Endodermal cell (in vitro differentiated cells): ENCODE measurements at regions not wholly inside any gene's neighbourhood (a gene's known extent, or its start where the extent isn't known, plus 50 kb on each side); places are given as distances from the start of the nearest gene placed in this dataset.

Experiments
- DNase-seq: peaks from one replicate; pipeline ENCODE4 v3.0.0-alpha.2; 2017
- H3K27ac ChIP-seq: 2 replicates; pipeline ENCODE4 v1.5.1; 2013; ENCODE audit warnings: mild to moderate bottlenecking, low read depth, low read length, moderate library complexity
- H3K27me3 ChIP-seq: 2 replicates; pipeline ENCODE4 v1.6.1; 2013; ENCODE audit warnings: mild to moderate bottlenecking, low read length, moderate library complexity; ENCODE audit not compliant: insufficient read depth, control insufficient read depth, poor library complexity, severe bottlenecking
- H3K36me3 ChIP-seq: 2 replicates; pipeline ENCODE4 v1.7.0; 2013; ENCODE audit warnings: mild to moderate bottlenecking, low read length, moderate library complexity; ENCODE audit not compliant: control insufficient read depth, insufficient read depth
- H3K4me1 ChIP-seq: one replicate; pipeline ENCODE4 v1.7.0; 2013; ENCODE audit warnings: low read length; ENCODE audit not compliant: control insufficient read depth, insufficient read depth
- H3K4me3 ChIP-seq: 2 replicates; pipeline ENCODE4 v1.5.1; 2013; ENCODE audit warnings: mild to moderate bottlenecking, low read length, moderate library complexity
- H3K9ac ChIP-seq: 2 replicates; pipeline ENCODE4 v1.6.1; 2013; ENCODE audit warnings: mild to moderate bottlenecking, low read length, moderate library complexity; ENCODE audit not compliant: poor library complexity, severe bottlenecking; ENCODE audit errors: extremely low read depth
- H3K9me3 ChIP-seq: 2 replicates; pipeline ENCODE4 v1.6.1; 2013; ENCODE audit warnings: mild to moderate bottlenecking, low read length, moderate library complexity; ENCODE audit not compliant: control insufficient read depth
- H3K27ac Mint-ChIP-seq: 2 replicates; pipeline ENCODE4 v1.8.0; 2020; ENCODE audit warnings: mixed read lengths
- H3K27me3 Mint-ChIP-seq: 2 replicates; pipeline ENCODE4 v1.8.0; 2021; ENCODE audit warnings: mild to moderate bottlenecking, mixed read lengths; ENCODE audit not compliant: insufficient read depth
- H3K36me3 Mint-ChIP-seq: 2 replicates; pipeline ENCODE4 v1.8.0; 2020; ENCODE audit warnings: low read depth, mixed read lengths
- H3K4me1 Mint-ChIP-seq: 2 replicates; pipeline ENCODE4 v1.8.0; 2020; ENCODE audit warnings: mixed read lengths
- H3K4me3 Mint-ChIP-seq: 2 replicates; pipeline ENCODE4 v1.8.0; 2020; ENCODE audit warnings: mild to moderate bottlenecking, moderate library complexity, mixed read lengths
- H3K9me3 Mint-ChIP-seq: 2 replicates; pipeline ENCODE4 v1.8.0; 2020; ENCODE audit warnings: mild to moderate bottlenecking, mixed read lengths
- CTCF ChIP-seq: fragments of 200-600 bp; sonication (generic); conservative IDR thresholded peaks from 2 replicates; pipeline ENCODE4 v1.5.0; 2021; ENCODE audit warnings: antibody characterized with exemption, mild to moderate bottlenecking
- WGBS, 2 experiments: methylation state at CpG; one replicate each; pipeline versions ENCODE4 v1.1.5 to v1.1.7; 2013; ENCODE audit warnings: missing lambda C conversion rate in 2 of 2, mixed read lengths in 1 of 2; ENCODE audit not compliant: insufficient coverage in 1 of 2, insufficient read length in 1 of 2; 5-methylcytosine and 5-hydroxymethylcytosine counted together

- Mint-ChIP-seq H3K9me3 (peaks cover 10% of the 10 kb centered on the region), H3K27me3 (no peaks in the 10 kb centered on the region), H3K4me1 (peaks cover 21% of the 10 kb centered on the region), H3K4me3 (no peak overlapping the region), H3K36me3 (peaks cover 2% of the 10 kb centered on the region), H3K27ac (no peak overlapping the region)
- TF ChIP-seq CTCF = no peak
- H3K27ac ChIP-seq = no peak overlapping the region
- H3K36me3 ChIP-seq = peaks cover 3% of the 10 kb centered on the region
- H3K9me3 ChIP-seq = peaks cover 20% of the 10 kb centered on the region
- H3K4me1 ChIP-seq = peaks cover 12% of the 10 kb centered on the region
- DNase-seq = no peak
- WGBS, 2 experiments = 100% methylated on average over 1 of the region's 1 CpG
- no peak overlapping the region for H3K9ac ChIP-seq
- peak overlapping the region; percentile 68 for H3K4me3 ChIP-seq
- H3K27me3 ChIP-seq = no peaks in the 10 kb centered on the region
These were observed 62.7 kb upstream of the TDRD3 start for GRCh38 chr13:60334310-60334709.

GRCh38 chr13:60335531-60335930 lies 61.5 kb upstream of the TDRD3 start:
- H3K27ac Mint-ChIP-seq = no peak overlapping the region
- 0 to 11% methylated on average over 1 of the region's 1 CpG for WGBS, 2 experiments
- Histone ChIP-seq H3K36me3 (peaks cover 3% of the 10 kb centered on the region), H3K9me3 (peaks cover 20% of the 10 kb centered on the region), H3K4me3 (no peak overlapping the region), H3K4me1 (peaks cover 9% of the 10 kb centered on the region), H3K9ac (no peak overlapping the region), H3K27me3 (no peaks in the 10 kb centered on the region), H3K27ac (no peak overlapping the region)
- H3K4me3 Mint-ChIP-seq = no peak overlapping the region
- no peak for DNase-seq
- H3K9me3 Mint-ChIP-seq = peaks cover 10% of the 10 kb centered on the region
- peak; percentile 83 for TF ChIP-seq CTCF
- peaks cover 2% of the 10 kb centered on the region for H3K36me3 Mint-ChIP-seq
- no peaks in the 10 kb centered on the region for H3K27me3 Mint-ChIP-seq
- peaks cover 18% of the 10 kb centered on the region for H3K4me1 Mint-ChIP-seq

GRCh38 chr13:60338754-60339153 lies 58.3 kb upstream of the TDRD3 start:
- H3K9me3 ChIP-seq = peaks cover 20% of the 10 kb centered on the region
- no peaks in the 10 kb centered on the region for H3K27me3 ChIP-seq
- H3K4me3 Mint-ChIP-seq = no peak overlapping the region
- H3K9me3 Mint-ChIP-seq = peaks cover 3% of the 10 kb centered on the region
- peaks cover under 1% of the 10 kb centered on the region for H3K36me3 Mint-ChIP-seq
- peaks cover 2% of the 10 kb centered on the region for H3K36me3 ChIP-seq
- no peak overlapping the region for H3K27ac Mint-ChIP-seq
- no peak for TF ChIP-seq CTCF
- WGBS, 2 experiments = 93 to 100% methylated on average over 1 to 2 of the region's 2 CpGs
- no peaks in the 10 kb centered on the region for H3K4me1 Mint-ChIP-seq
- no peak for DNase-seq
- no peaks in the 10 kb centered on the region for H3K27me3 Mint-ChIP-seq
- H3K4me1 ChIP-seq = no peaks in the 10 kb centered on the region
- no peak overlapping the region for H3K27ac ChIP-seq
- H3K9ac ChIP-seq = no peak overlapping the region
- H3K4me3 ChIP-seq = no peak overlapping the region
